Naive thymus-derived CD4-positive, alpha-beta T cell (primary cell): ENCODE measurements at regions not wholly inside any gene's neighbourhood (a gene's known extent, or its start where the extent isn't known, plus 50 kb on each side); places are given as distances from the start of the nearest gene placed in this dataset.

ENCODE experiments used
- ATAC-seq: fragments of 150-1000 bp; cut with Tn5 transposase; 2 replicates; pipeline ENCODE4 v1.10.0; 2021; ENCODE audit warnings: mild to moderate bottlenecking, moderate library complexity
- CTCF ChIA-PET: fragments of 350-600 bp; sonication (Branson Sonifier 250); formaldehyde crosslinking; loops from one replicate; lab custom pipeline; 2021; ENCODE audit warnings: antibody characterized with exemption; lab: Charles Lee
- POLR2A ChIA-PET: fragments of 350-600 bp; sonication (Branson Sonifier 250); formaldehyde crosslinking; loops from one replicate; lab custom pipeline; 2021; ENCODE audit warnings: antibody characterized with exemption, inconsistent platforms; lab: Charles Lee
- DNase-seq, 9 donors: peaks; one replicate each; pipeline versions ENCODE4 v3.0.0 to v3.0.0-alpha.2; 2020 to 2022; ENCODE audit warnings: mixed read lengths in 1 of 9
- H3K27ac ChIP-seq: one replicate; pipeline ENCODE4 v1.7.0; 2013; ENCODE audit warnings: mild to moderate bottlenecking, low read depth, low read length, moderate library complexity
- H3K27me3 ChIP-seq, 2 donors: one replicate each; pipeline ENCODE4 v1.7.0; 2013; ENCODE audit warnings: low read length in 2 of 2, mild to moderate bottlenecking in 2 of 2, moderate library complexity in 2 of 2; ENCODE audit not compliant: control insufficient read depth in 2 of 2, insufficient read depth in 2 of 2
- H3K36me3 ChIP-seq, 3 experiments: 1 replicate in 2 of 3; 2 replicates in 1 of 3; pipeline ENCODE4 v1.7.0; 2013; ENCODE audit warnings: low read length in 3 of 3, mild to moderate bottlenecking in 3 of 3, moderate library complexity in 1 of 3; ENCODE audit not compliant: insufficient read depth in 3 of 3, control insufficient read depth in 2 of 3
- H3K4me1 ChIP-seq, 2 donors: one replicate each; pipeline ENCODE4 v1.7.0; 2013; ENCODE audit warnings: low read length in 2 of 2, mild to moderate bottlenecking in 2 of 2, moderate library complexity in 1 of 2; ENCODE audit not compliant: control insufficient read depth in 2 of 2, insufficient read depth in 2 of 2
- H3K4me3 ChIP-seq: 2 replicates; pipeline ENCODE4 v1.7.0; 2013; ENCODE audit warnings: mild to moderate bottlenecking, low read length
- H3K9me3 ChIP-seq, 3 experiments: 1 replicate in 2 of 3; 2 replicates in 1 of 3; pipeline ENCODE4 v1.7.0; 2013; ENCODE audit warnings: low read length in 3 of 3; ENCODE audit not compliant: control insufficient read depth in 2 of 3
- H3K27ac Mint-ChIP-seq, 9 donors: one replicate each; pipeline ENCODE4 v1.8.0; 2020 to 2022; ENCODE audit warnings: mixed read lengths in 9 of 9, mild to moderate bottlenecking in 8 of 9, moderate library complexity in 5 of 9, inconsistent platforms in 2 of 9
- H3K27me3 Mint-ChIP-seq, 5 donors: one replicate each; pipeline ENCODE4 v1.8.0; 2021 to 2022; ENCODE audit warnings: mixed read lengths in 5 of 5, mild to moderate bottlenecking in 1 of 5
- H3K36me3 Mint-ChIP-seq, 5 donors: one replicate each; pipeline ENCODE4 v1.8.0; 2020 to 2022; ENCODE audit warnings: mixed read lengths in 5 of 5, mild to moderate bottlenecking in 3 of 5, inconsistent platforms in 1 of 5
- H3K4me1 Mint-ChIP-seq, 7 donors: one replicate each; pipeline ENCODE4 v1.8.0; 2020 to 2022; ENCODE audit warnings: mixed read lengths in 7 of 7, mild to moderate bottlenecking in 3 of 7, inconsistent platforms in 1 of 7
- H3K4me3 Mint-ChIP-seq, 10 donors: one replicate each; pipeline ENCODE4 v1.8.0; 2020 to 2022; ENCODE audit warnings: mild to moderate bottlenecking in 10 of 10, mixed read lengths in 10 of 10, moderate library complexity in 6 of 10, inconsistent platforms in 2 of 10
- H3K9me3 Mint-ChIP-seq, 11 donors: one replicate each; pipeline ENCODE4 v1.8.0; 2020 to 2022; ENCODE audit warnings: mixed read lengths in 11 of 11, mild to moderate bottlenecking in 4 of 11, inconsistent platforms in 1 of 11, moderate library complexity in 1 of 11
- intact Hi-C, 2 donors: fragments of 100-400 bp; cut with micrococcal nuclease; formaldehyde crosslinking; loops; one replicate each; pipeline ENCODE4 v1.15.1; 2023

DNA sequence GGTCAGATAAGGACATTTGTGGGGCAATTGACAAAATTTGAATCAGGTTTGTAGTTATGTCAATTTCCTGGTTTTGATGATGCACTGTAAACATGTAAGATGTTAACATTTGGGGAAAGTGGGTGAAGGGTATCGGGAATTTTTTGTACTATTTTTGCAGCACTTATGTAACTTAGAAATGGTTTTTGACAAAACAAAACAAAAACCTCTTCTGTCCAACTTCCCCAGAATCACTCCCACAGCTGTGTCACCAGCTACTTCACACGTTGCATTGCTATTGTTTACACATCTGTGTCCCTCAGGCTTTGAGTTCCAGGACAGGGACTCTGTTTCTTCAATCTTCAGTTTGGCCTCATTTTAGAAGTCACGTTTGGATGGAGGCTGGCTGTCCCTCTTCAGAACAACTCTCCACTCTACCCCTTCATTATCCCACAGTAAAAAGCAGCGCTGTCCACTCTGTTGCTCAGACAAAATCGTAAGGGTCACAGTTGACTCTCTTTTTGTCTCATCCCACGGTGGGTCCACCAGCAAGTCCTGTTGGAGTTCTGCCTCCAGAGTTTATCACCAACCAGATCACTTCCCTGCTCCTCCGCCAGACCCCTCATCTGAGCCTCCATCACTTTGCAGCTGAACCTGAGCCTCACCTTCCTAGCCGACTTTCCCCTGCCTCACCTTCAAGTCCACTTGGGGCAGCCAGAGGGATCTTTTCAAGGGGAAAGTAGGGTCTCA, 63.2 kb downstream of the NENF start:
- no peak for ATAC-seq
- Mint-ChIP-seq H3K27ac (no peak overlapping the region), H3K27me3 (peaks cover 0 to 21% (median 12%) of the 10 kb centered on the region in 5 donors), H3K4me3 (no peak overlapping the region), H3K9me3 (no peaks in the 10 kb centered on the region), H3K4me1 (peaks cover 0 to 2% (median 0%) of the 10 kb centered on the region in 7 donors), H3K36me3 (no peaks in the 10 kb centered on the region)
- Histone ChIP-seq H3K9me3 (no peaks in the 10 kb centered on the region), H3K4me3 (no peak overlapping the region), H3K36me3 (no peaks in the 10 kb centered on the region), H3K27me3 (no peaks in the 10 kb centered on the region), H3K4me1 (no peaks in the 10 kb centered on the region), H3K27ac (no peak overlapping the region)
- no peak for DNase-seq
- ChIA-PET POLR2A (no interaction called here), CTCF (no interaction called here)
- intact Hi-C loops = no loop called here

DNA sequence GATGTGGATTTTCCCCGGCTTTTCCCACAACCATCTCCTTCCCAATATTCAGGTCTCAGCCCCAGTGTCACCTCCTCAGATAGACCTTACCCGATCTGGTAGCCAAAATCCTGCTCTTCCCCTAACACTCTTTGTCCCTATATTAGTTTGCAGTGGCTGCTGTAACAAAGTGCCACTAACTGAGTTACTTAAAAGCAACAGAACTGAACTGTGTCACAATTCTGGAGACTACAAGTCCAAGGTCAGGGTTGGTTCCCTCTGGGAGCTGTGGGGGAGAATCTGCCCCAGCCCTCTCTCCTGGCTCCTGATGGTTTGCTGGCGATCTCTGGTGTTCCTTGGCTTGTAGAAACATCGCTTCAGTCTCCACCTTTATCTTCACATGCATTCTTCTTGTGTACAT, 64.0 kb downstream of the NENF start:
- Histone ChIP-seq H3K27me3 (no peaks in the 10 kb centered on the region), H3K4me1 (no peaks in the 10 kb centered on the region), H3K9me3 (no peaks in the 10 kb centered on the region), H3K36me3 (no peaks in the 10 kb centered on the region), H3K27ac (no peak overlapping the region), H3K4me3 (no peak overlapping the region)
- Mint-ChIP-seq H3K36me3 (no peaks in the 10 kb centered on the region), H3K27ac (no peak overlapping the region), H3K4me1 (peaks cover 0 to 2% (median 0%) of the 10 kb centered on the region in 7 donors), H3K4me3 (no peak overlapping the region), H3K27me3 (peaks cover 0 to 18% (median 12%) of the 10 kb centered on the region in 5 donors), H3K9me3 (no peaks in the 10 kb centered on the region)
- CTCF ChIA-PET = no interaction called here
- DNase-seq (no peak), ATAC-seq (no peak)
- intact Hi-C loops = no loop called here
- POLR2A ChIA-PET = no interaction called here

DNA sequence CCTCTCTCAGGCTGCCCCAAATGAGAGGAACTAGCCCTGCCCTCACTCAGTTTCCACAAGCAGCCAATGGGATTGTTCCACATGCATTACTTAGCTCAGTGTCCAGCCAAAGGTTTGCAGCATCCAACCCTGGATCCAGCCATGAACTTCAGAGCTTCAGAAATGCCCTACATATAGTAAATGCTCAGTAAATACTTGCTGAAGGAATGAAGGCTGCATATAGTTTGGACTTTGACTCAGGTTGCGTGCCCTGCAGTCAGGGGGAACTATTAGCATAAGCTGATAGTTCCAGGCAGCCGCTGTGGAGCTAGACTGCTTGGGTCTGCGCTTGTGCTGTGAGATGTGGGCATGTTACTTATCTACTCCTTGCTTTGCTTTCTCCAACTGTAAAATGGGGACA, 64.8 kb downstream of the NENF start:
- DNase-seq (no peak), ATAC-seq (no peak)
- Mint-ChIP-seq H3K27ac (no peak overlapping the region), H3K4me1 (no peaks in the 10 kb centered on the region), H3K27me3 (peaks cover 0 to 14% (median 12%) of the 10 kb centered on the region in 5 donors), H3K9me3 (no peaks in the 10 kb centered on the region), H3K4me3 (no peak overlapping the region), H3K36me3 (no peaks in the 10 kb centered on the region)
- Histone ChIP-seq H3K4me1 (no peaks in the 10 kb centered on the region), H3K27me3 (no peaks in the 10 kb centered on the region), H3K27ac (no peak overlapping the region), H3K36me3 (no peaks in the 10 kb centered on the region), H3K9me3 (no peaks in the 10 kb centered on the region), H3K4me3 (no peak overlapping the region)
- ChIA-PET POLR2A (no interaction called here), CTCF (no interaction called here)
- intact Hi-C loops = no loop called here

DNA sequence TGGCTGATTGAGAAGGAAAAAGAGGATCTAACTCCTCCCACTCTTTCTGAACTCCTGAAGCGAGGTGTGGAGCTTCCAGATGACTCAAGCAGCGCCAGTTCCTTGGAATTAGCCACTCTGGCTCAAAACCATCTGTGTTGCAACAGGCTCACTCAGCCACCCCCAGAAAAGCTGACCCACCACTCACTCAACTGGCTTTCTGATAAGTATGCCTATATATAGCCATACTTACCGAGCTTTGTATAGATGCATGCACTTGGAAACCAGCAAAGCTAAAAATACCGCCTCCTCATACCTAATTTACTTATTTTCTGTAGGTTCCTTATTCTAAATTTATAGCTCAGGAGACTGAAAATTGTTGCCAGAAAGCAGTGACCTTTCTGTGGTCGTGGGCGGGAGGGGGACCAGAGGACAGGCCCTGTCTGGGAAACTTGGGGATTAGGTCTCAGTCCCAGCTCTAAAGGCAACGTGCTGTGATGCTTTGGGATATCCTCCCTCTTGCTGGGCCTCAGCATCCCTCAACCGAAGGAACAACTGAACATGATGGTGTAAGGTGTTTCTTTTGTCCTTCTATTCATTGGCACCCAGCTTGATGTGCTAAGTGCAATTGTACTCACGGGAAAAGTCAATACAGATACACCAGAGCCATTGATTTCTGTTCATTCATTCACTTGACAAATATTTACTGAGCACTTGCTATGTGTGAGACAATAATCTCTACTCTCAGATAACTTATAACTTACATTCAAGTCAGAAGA, 65.7 kb downstream of the NENF start:
- no peak overlapping the region for H3K4me3 Mint-ChIP-seq
- DNase-seq (no peak), ATAC-seq (no peak)
- H3K4me1 ChIP-seq = no peaks in the 10 kb centered on the region
- H3K27ac Mint-ChIP-seq = peak overlapping the region in 1 of 9 donors; percentile 6
- H3K9me3 ChIP-seq = no peaks in the 10 kb centered on the region
- no peaks in the 10 kb centered on the region for H3K36me3 Mint-ChIP-seq
- H3K27me3 ChIP-seq = no peaks in the 10 kb centered on the region
- H3K4me3 ChIP-seq = no peak overlapping the region
- no peak overlapping the region for H3K27ac ChIP-seq
- ChIA-PET POLR2A (interaction anchor here (0.6 kb wide), 1 partner anchor 14 kb away, joined by 3 read pairs; no protein-coding TSS in a partner anchor), CTCF (interaction anchor here (0.6 kb wide), 1 partner anchor 286 kb away, joined by 3 read pairs; no protein-coding TSS in a partner anchor)
- intact Hi-C loops = no loop called here
- H3K36me3 ChIP-seq = no peaks in the 10 kb centered on the region
- no peaks in the 10 kb centered on the region for H3K9me3 Mint-ChIP-seq
- H3K27me3 Mint-ChIP-seq = peaks cover 0 to 14% (median 12%) of the 10 kb centered on the region in 5 donors
- H3K4me1 Mint-ChIP-seq = no peaks in the 10 kb centered on the region

DNA sequence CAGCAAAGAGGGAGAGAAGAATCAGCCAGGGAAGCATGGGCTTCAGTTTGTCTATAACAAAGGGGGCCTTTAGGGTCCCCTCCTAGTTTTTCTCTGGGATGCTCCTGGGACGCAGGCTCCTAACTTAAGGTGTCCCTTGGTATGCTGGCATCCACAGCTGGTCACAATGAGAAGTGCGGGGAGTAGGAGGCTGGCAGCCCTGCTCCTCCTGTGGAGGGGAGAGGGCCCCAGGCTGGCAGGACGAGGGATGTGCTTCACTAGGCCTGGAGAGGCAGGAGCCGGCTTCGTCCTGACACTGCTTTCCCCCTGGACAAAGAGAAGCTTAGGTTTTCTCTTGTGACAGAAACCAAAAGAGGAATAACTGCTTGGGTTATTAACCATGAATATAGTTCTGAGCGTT, 67.6 kb downstream of the NENF start:
- DNase-seq = no peak
- CTCF ChIA-PET = no interaction called here
- Mint-ChIP-seq H3K36me3 (no peaks in the 10 kb centered on the region), H3K4me3 (no peak overlapping the region), H3K27me3 (peaks cover 0 to 19% (median 13%) of the 10 kb centered on the region in 5 donors), H3K4me1 (no peaks in the 10 kb centered on the region), H3K9me3 (no peaks in the 10 kb centered on the region), H3K27ac (no peak overlapping the region)
- ATAC-seq = no peak
- POLR2A ChIA-PET = no interaction called here
- no peaks in the 10 kb centered on the region for H3K9me3 ChIP-seq
- no peaks in the 10 kb centered on the region for H3K36me3 ChIP-seq
- no peak overlapping the region for H3K4me3 ChIP-seq
- no peaks in the 10 kb centered on the region for H3K27me3 ChIP-seq
- H3K27ac ChIP-seq = no peak overlapping the region
- H3K4me1 ChIP-seq = no peaks in the 10 kb centered on the region
- intact Hi-C loops = no loop called here

DNA sequence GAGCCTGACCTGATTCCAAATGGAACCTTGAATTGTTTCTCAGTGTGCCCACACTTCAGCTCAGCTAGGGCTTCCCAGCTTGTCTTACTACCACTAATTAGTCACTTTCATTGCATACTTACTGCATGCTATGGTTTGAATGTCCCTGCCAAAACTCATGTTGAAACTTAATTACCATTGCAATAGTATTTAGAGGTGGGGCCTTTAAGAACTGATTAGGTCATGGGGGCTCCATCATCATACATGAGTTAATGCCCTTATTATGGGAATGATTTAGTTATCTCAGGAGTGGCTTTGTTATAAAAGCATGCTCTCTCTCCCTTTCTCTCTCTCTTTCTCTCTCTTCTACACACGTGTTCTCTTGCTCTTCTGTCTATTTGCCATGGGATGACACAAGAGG, 68.3 kb downstream of the NENF start:
- intact Hi-C loops = no loop called here
- no peaks in the 10 kb centered on the region for H3K27me3 ChIP-seq
- no peak overlapping the region for H3K27ac Mint-ChIP-seq
- no peaks in the 10 kb centered on the region for H3K4me1 Mint-ChIP-seq
- POLR2A ChIA-PET = no interaction called here
- no peak for ATAC-seq
- no peaks in the 10 kb centered on the region for H3K36me3 ChIP-seq
- H3K4me3 Mint-ChIP-seq = no peak overlapping the region
- peaks cover 0 to under 1% (median 0%) of the 10 kb centered on the region in 11 donors for H3K9me3 Mint-ChIP-seq
- no peaks in the 10 kb centered on the region for H3K9me3 ChIP-seq
- CTCF ChIA-PET = no interaction called here
- H3K4me1 ChIP-seq = no peaks in the 10 kb centered on the region
- H3K4me3 ChIP-seq = no peak overlapping the region
- H3K36me3 Mint-ChIP-seq = no peaks in the 10 kb centered on the region
- H3K27me3 Mint-ChIP-seq = peaks cover 0 to 22% (median 15%) of the 10 kb centered on the region in 5 donors
- H3K27ac ChIP-seq = no peak overlapping the region
- DNase-seq = no peak
